CD8-positive, alpha-beta memory T cell (primary cell): ENCODE measurements at regions not wholly inside any gene's neighbourhood (a gene's known extent, or its start where the extent isn't known, plus 50 kb on each side); places are given as distances from the start of the nearest gene placed in this dataset.

ENCODE experiments used
- CTCF ChIA-PET: fragments of 350-600 bp; sonication (Branson Sonifier 250); formaldehyde crosslinking; loops from one replicate; lab custom pipeline; 2021; ENCODE audit warnings: antibody characterized with exemption; lab: Charles Lee
- POLR2A ChIA-PET: fragments of 350-600 bp; sonication (Branson Sonifier 250); formaldehyde crosslinking; loops from one replicate; lab custom pipeline; 2021; ENCODE audit warnings: antibody characterized with exemption; lab: Charles Lee
- DNase-seq, 5 donors: peaks; one replicate each; pipeline versions ENCODE4 v3.0.0 to v3.0.0-alpha.2; 2020 to 2022; ENCODE audit warnings: mixed read lengths in 1 of 5
- H3K27ac ChIP-seq: one replicate; pipeline ENCODE4 v1.7.0; 2013; ENCODE audit warnings: low read depth, mild to moderate bottlenecking, low read length, moderate library complexity
- H3K27me3 ChIP-seq: 2 replicates; pipeline ENCODE4 v1.7.0; 2013; ENCODE audit warnings: low read length, mild to moderate bottlenecking; ENCODE audit not compliant: insufficient read depth, poor library complexity, severe bottlenecking
- H3K36me3 ChIP-seq: 2 replicates; pipeline ENCODE4 v1.7.0; 2013; ENCODE audit warnings: mild to moderate bottlenecking, low read length, moderate library complexity; ENCODE audit not compliant: insufficient read depth
- H3K4me1 ChIP-seq: 2 replicates; pipeline ENCODE4 v1.7.0; 2013; ENCODE audit warnings: mild to moderate bottlenecking, low read length, moderate library complexity; ENCODE audit not compliant: insufficient read depth
- H3K4me3 ChIP-seq: 2 replicates; pipeline ENCODE4 v1.7.0; 2013; ENCODE audit warnings: mild to moderate bottlenecking, low read length
- H3K9me3 ChIP-seq: 2 replicates; pipeline ENCODE4 v1.7.0; 2013; ENCODE audit warnings: mild to moderate bottlenecking, low read length
- H3K27ac Mint-ChIP-seq, 8 donors: one replicate each; pipeline ENCODE4 v1.8.0; 2020 to 2021; ENCODE audit warnings: mixed read lengths in 8 of 8, mild to moderate bottlenecking in 6 of 8, inconsistent platforms in 3 of 8, moderate library complexity in 3 of 8
- H3K27me3 Mint-ChIP-seq, 2 donors: one replicate each; pipeline ENCODE4 v1.8.0; 2020 to 2021; ENCODE audit warnings: mixed read lengths in 2 of 2, mild to moderate bottlenecking in 1 of 2, moderate library complexity in 1 of 2
- H3K36me3 Mint-ChIP-seq, 3 donors: one replicate each; pipeline ENCODE4 v1.8.0; 2020 to 2021; ENCODE audit warnings: mixed read lengths in 3 of 3, inconsistent platforms in 1 of 3, mild to moderate bottlenecking in 1 of 3
- H3K4me1 Mint-ChIP-seq, 3 donors: one replicate each; pipeline ENCODE4 v1.8.0; 2020 to 2021; ENCODE audit warnings: mixed read lengths in 3 of 3, inconsistent platforms in 1 of 3, mild to moderate bottlenecking in 1 of 3
- H3K4me3 Mint-ChIP-seq, 7 donors: one replicate each; pipeline ENCODE4 v1.8.0; 2020 to 2021; ENCODE audit warnings: mixed read lengths in 7 of 7, mild to moderate bottlenecking in 6 of 7, moderate library complexity in 4 of 7, inconsistent platforms in 2 of 7
- H3K9me3 Mint-ChIP-seq, 5 donors: one replicate each; pipeline ENCODE4 v1.8.0; 2020 to 2022; ENCODE audit warnings: mixed read lengths in 5 of 5, mild to moderate bottlenecking in 3 of 5, moderate library complexity in 2 of 5, inconsistent platforms in 1 of 5

DNA sequence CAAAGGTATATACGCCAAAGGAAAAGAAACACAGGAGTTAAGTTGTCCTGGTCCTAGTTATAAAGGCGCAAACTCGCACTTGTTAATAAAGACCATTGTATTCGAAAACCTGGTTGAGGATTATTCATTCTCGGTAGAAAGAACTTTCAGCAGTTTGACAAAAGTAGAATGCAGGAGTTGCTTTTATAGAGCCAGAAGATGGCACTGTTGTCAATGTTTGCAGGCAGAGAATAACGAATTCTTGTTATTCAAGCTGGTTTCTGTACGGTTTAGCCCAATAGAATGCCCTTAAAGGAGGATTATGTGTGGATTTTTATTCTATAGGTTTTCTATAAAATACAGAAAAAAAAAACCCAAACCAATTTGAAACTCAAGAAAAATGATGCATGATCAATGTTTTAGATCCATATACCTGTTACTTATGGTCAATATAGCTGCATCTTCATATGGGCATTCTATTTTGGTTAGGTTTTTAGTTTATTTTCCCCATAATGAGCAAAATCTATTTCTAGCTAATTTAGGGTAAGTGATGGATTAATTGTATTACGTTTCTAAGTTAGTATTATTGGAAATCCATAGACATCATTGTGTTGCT, 510.3 kb downstream of the PLCL1 start:
- H3K27me3 ChIP-seq, result no peaks in the 10 kb centered on the region
- no peaks in the 10 kb centered on the region for H3K36me3 Mint-ChIP-seq
- POLR2A ChIA-PET, result no interaction called here
- DNase-seq, result peak in 2 of 5 donors; percentile 21 to 25
- peaks cover 20 to 70% of the 10 kb centered on the region in 2 donors for H3K27me3 Mint-ChIP-seq
- CTCF ChIA-PET, result interaction anchor here (0.6 to 5.5 kb wide), 5 partner anchors 12 to 1422 kb away, joined by 3 to 32 read pairs (median 4); no protein-coding TSS in a partner anchor
- H3K4me1 ChIP-seq, result no peaks in the 10 kb centered on the region
- no peak overlapping the region for H3K27ac ChIP-seq
- no peak overlapping the region for H3K27ac Mint-ChIP-seq
- H3K36me3 ChIP-seq, result no peaks in the 10 kb centered on the region
- H3K4me3 ChIP-seq, result no peak overlapping the region
- no peaks in the 10 kb centered on the region for H3K9me3 Mint-ChIP-seq
- peaks cover 0 to 3% (median 0%) of the 10 kb centered on the region in 3 donors for H3K4me1 Mint-ChIP-seq
- H3K4me3 Mint-ChIP-seq, result no peak overlapping the region
- no peaks in the 10 kb centered on the region for H3K9me3 ChIP-seq

DNA sequence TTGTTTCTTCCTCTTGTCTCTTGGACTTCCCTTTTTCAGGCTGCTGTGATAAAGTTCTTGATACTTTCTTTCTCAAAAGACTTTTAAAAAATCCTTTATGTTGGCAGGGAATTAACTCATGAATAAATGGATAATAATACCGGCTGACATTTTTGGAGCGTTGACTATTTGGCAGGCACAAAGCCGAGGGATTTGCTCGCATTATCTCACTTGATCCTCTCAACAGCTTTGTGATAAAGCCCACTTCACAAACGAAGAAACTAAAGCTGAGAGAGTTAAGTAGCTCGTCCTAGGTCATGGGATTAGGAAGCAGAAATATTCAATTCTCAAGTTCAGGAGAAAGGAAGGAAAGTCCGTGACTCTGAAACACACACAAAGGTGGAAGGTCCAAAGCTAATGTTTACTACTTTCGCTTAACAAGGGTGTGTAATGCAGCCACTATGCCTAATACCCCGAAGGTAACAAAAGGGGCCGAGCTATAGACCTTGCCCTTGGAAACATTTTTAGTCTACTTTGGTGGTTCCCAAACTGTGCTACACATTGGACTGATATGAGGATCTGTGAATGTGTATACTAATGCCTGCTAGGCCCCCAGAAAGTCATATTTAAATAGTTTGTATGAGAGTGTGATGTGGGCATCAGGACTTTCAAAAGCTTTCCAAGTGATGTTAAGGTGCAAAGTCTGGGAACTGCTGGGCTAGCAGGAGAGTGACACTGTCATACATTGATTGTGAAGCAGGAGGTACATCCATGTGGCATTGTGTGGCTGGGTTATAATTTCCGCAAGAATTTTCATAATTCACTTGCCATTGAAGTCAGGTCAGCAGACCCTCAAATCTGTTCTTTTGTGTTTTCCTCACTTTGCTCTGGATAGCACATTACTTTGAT, 508.4 kb downstream of the PLCL1 start:
- H3K4me1 Mint-ChIP-seq, result peaks cover 0 to 4% (median 0%) of the 10 kb centered on the region in 3 donors

DNA sequence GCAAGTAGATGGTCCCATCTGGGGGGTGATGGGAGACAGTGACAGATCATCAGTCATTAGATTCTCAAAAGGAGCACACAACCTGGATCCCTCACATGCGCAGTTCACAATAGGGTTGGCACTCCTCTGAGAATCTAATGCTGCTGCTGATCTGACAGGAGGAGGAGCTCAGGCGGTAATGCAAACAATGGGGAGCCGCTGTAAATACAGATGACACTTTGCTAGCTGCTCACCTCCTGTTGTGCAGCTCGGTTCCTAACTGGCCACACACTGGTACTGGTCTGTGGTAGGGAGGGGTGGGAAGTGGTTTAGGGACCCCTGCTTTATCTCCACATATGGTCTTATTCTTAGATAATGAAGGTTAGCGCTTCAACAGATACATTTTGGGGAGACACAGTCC, 506.6 kb downstream of the PLCL1 start:
- POLR2A ChIA-PET, result no interaction called here
- H3K27ac ChIP-seq, result no peak overlapping the region

More for the DNA sequence above, 508.4 kb downstream of the PLCL1 start:
- Histone ChIP-seq H3K36me3 (no peaks in the 10 kb centered on the region), H3K9me3 (no peaks in the 10 kb centered on the region), H3K4me1 (no peaks in the 10 kb centered on the region), H3K27ac (no peak overlapping the region), H3K4me3 (no peak overlapping the region), H3K27me3 (no peaks in the 10 kb centered on the region)
- Mint-ChIP-seq H3K36me3 (no peaks in the 10 kb centered on the region), H3K27ac (peak overlapping the region in 1 of 8 donors; percentile 24), H3K4me3 (no peak overlapping the region), H3K27me3 (peaks cover 20 to 61% of the 10 kb centered on the region in 2 donors), H3K9me3 (no peaks in the 10 kb centered on the region)
- CTCF ChIA-PET, result interaction anchor here (0.9 to 5.5 kb wide), 6 partner anchors 9 to 1428 kb away, joined by 3 to 32 read pairs (median 4); no protein-coding TSS in a partner anchor
- DNase-seq, result no peak
- POLR2A ChIA-PET, result no interaction called here

DNA sequence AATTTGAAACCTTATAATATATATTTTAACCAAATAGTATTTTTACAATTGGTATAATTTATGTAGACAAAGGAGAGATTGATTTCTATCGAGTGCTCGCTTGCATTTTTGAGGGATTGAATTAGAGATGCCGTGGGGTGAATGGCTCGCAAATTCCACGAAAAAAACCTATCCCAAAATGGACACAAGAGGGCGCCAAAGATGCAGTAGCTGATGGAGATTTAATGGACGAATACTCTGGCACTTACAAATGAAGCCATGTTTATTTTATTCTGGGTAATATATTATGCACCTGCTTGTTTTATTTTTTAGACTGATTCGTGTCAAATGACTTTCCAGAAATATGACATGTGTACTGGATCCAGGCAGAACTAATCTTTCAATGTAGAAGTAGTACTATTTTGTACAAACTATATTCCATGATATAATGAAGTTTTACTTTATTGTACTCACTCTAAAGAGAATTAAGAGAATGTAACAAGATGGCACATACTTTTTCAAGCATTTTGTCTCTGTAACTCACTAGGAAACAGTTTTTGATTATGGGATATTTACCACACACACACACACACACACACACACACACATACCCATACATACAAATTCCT, 505.4 kb downstream of the PLCL1 start:
- CTCF ChIA-PET, result interaction anchor here (0.9 to 1.6 kb wide), 5 partner anchors 10 to 1430 kb away, joined by 3 to 8 read pairs (median 4); no protein-coding TSS in a partner anchor
- H3K4me1 ChIP-seq, result no peaks in the 10 kb centered on the region
- H3K27me3 Mint-ChIP-seq, result peaks cover 15 to 49% of the 10 kb centered on the region in 2 donors
- no peak overlapping the region for H3K4me3 Mint-ChIP-seq
- H3K36me3 Mint-ChIP-seq, result no peaks in the 10 kb centered on the region
- POLR2A ChIA-PET, result no interaction called here
- peak; percentile 18 to 59 (median 38) for DNase-seq
- H3K4me3 ChIP-seq, result no peak overlapping the region
- H3K9me3 Mint-ChIP-seq, result no peaks in the 10 kb centered on the region
- no peak overlapping the region for H3K27ac ChIP-seq
- H3K36me3 ChIP-seq, result no peaks in the 10 kb centered on the region
- H3K27me3 ChIP-seq, result no peaks in the 10 kb centered on the region
- no peak overlapping the region for H3K27ac Mint-ChIP-seq
- H3K4me1 Mint-ChIP-seq, result peaks cover 0 to 4% (median 0%) of the 10 kb centered on the region in 3 donors
- no peaks in the 10 kb centered on the region for H3K9me3 ChIP-seq

More for the DNA sequence above, 506.6 kb downstream of the PLCL1 start:
- no peaks in the 10 kb centered on the region for H3K36me3 ChIP-seq
- no peaks in the 10 kb centered on the region for H3K9me3 ChIP-seq
- no peak overlapping the region for H3K4me3 ChIP-seq
- CTCF ChIA-PET, result interaction anchor here (1.4 to 5.5 kb wide), 2 partner anchors 13 to 14 kb away, joined by 3 to 32 read pairs; no protein-coding TSS in a partner anchor
- Mint-ChIP-seq H3K27me3 (peaks cover 21 to 57% of the 10 kb centered on the region in 2 donors), H3K4me1 (peaks cover 0 to 4% (median 0%) of the 10 kb centered on the region in 3 donors), H3K9me3 (no peaks in the 10 kb centered on the region), H3K4me3 (no peak overlapping the region), H3K36me3 (no peaks in the 10 kb centered on the region), H3K27ac (no peak overlapping the region)
- no peaks in the 10 kb centered on the region for H3K4me1 ChIP-seq
- H3K27me3 ChIP-seq, result no peaks in the 10 kb centered on the region
- DNase-seq, result no peak

DNA sequence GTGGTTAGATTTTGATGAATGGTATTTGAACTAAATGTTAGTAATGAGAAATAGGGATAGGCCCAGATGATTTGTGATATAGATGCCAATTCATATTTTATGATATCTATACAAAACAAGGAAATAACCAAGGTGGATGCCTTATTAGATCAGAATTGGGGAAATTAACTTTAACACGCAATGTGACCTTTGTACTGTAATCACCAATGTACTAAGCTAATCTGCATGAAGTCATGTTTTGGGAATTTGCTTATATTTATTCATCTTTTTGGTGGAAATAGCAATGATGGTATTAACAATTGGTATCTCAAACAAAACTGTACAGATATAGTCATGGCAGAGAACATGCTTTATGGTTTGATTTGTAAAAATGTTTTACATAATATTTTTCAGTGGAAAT, 504.7 kb downstream of the PLCL1 start:
- H3K27ac ChIP-seq, result no peak overlapping the region
- peaks cover 18 to 50% of the 10 kb centered on the region in 2 donors for H3K27me3 Mint-ChIP-seq
- H3K27ac Mint-ChIP-seq, result no peak overlapping the region
- H3K36me3 Mint-ChIP-seq, result no peaks in the 10 kb centered on the region
- ChIA-PET POLR2A (no interaction called here), CTCF (interaction anchor here (0.9 to 1.6 kb wide), 5 partner anchors 9 to 1431 kb away, joined by 3 to 8 read pairs (median 4); no protein-coding TSS in a partner anchor)
- no peak overlapping the region for H3K4me3 ChIP-seq
- no peaks in the 10 kb centered on the region for H3K9me3 ChIP-seq
- H3K4me1 ChIP-seq, result no peaks in the 10 kb centered on the region
- no peaks in the 10 kb centered on the region for H3K36me3 ChIP-seq
- no peak overlapping the region for H3K4me3 Mint-ChIP-seq
- no peak for DNase-seq
- H3K9me3 Mint-ChIP-seq, result no peaks in the 10 kb centered on the region
- peaks cover 0 to 4% (median 0%) of the 10 kb centered on the region in 3 donors for H3K4me1 Mint-ChIP-seq
- no peaks in the 10 kb centered on the region for H3K27me3 ChIP-seq

DNA sequence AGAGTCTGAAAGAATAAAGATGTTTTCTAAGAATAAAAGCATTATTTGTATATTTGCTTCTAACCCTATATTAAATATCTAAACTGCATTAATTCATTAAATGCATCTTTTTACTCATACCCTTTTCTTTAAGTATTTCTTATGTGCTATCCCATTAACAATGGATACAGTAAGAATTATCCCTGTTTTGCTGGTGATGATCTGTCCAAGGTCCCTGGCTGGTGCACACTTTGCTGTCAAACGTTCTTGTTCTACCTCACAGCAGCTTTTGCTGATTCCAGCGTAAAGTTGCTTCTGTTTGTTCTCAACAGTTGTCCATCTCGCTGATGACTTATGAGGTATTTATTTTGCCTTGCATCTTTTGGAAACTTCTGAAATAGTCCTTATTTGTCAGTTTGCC, 504.0 kb downstream of the PLCL1 start:
- ChIA-PET POLR2A (no interaction called here), CTCF (no interaction called here)
- no peak overlapping the region for H3K27ac ChIP-seq
- Mint-ChIP-seq H3K27ac (no peak overlapping the region), H3K4me3 (no peak overlapping the region), H3K4me1 (peaks cover 0 to 4% (median 0%) of the 10 kb centered on the region in 3 donors), H3K27me3 (peaks cover 14 to 49% of the 10 kb centered on the region in 2 donors), H3K9me3 (no peaks in the 10 kb centered on the region), H3K36me3 (no peaks in the 10 kb centered on the region)
- no peak overlapping the region for H3K4me3 ChIP-seq
- no peaks in the 10 kb centered on the region for H3K9me3 ChIP-seq
- no peaks in the 10 kb centered on the region for H3K27me3 ChIP-seq
- no peaks in the 10 kb centered on the region for H3K36me3 ChIP-seq
- DNase-seq, result no peak
- H3K4me1 ChIP-seq, result no peaks in the 10 kb centered on the region

DNA sequence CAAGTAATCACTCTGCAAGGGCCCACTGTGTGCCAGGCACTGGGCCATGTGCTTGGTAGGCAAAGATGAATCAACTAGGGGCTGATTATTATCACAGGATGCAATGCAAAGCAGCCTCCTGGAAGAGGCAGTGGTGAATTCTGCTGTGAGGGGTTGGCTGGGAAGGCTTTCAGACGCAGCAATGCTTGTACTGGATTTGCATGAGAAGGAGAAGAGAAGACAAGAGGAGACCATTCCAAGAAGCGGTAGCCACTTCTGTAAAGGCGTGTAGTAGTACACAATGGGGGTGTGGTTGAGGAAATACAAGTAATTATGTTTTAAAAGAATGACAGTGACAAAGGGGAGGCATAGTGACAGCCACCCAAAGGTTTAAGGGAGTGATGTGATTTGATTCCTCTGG, 502.7 kb downstream of the PLCL1 start:
- POLR2A ChIA-PET, result no interaction called here
- peaks cover 9 to 38% of the 10 kb centered on the region in 2 donors for H3K27me3 Mint-ChIP-seq
- CTCF ChIA-PET, result interaction anchor here (3.0 kb wide), 1 partner anchor 11 kb away, joined by 10 read pairs; no protein-coding TSS in a partner anchor
- Histone ChIP-seq H3K4me1 (no peaks in the 10 kb centered on the region), H3K36me3 (no peaks in the 10 kb centered on the region), H3K27me3 (no peaks in the 10 kb centered on the region), H3K27ac (no peak overlapping the region), H3K9me3 (no peaks in the 10 kb centered on the region), H3K4me3 (no peak overlapping the region)
- H3K4me1 Mint-ChIP-seq, result peaks cover 0 to 4% (median 0%) of the 10 kb centered on the region in 3 donors
- H3K27ac Mint-ChIP-seq, result no peak overlapping the region
- H3K4me3 Mint-ChIP-seq, result no peak overlapping the region
- H3K9me3 Mint-ChIP-seq, result no peaks in the 10 kb centered on the region
- no peaks in the 10 kb centered on the region for H3K36me3 Mint-ChIP-seq
- DNase-seq, result no peak
